GM23338 (cell line): ENCODE measurements at regions not wholly inside any gene's neighbourhood (a gene's known extent, or its start where the extent isn't known, plus 50 kb on each side); places are given as distances from the start of the nearest gene placed in this dataset.

Experiments used
- ATAC-seq: fragments of 200-7000 bp; cut with Tn5 transposase; 3 replicates; pipeline ENCODE4 v1.9.1; 2020
- DNase-seq: peaks from one replicate; pipeline ENCODE4 v3.0.0-alpha.2; 2015; ENCODE audit warnings: low spot score
- H2AFZ ChIP-seq: fragments of 200-600 bp; sonication (generic); 2 replicates; pipeline ENCODE4 v1.8.0; 2016; ENCODE audit warnings: antibody characterized with exemption, mild to moderate bottlenecking, moderate library complexity
- H3F3A ChIP-seq: fragments of 200-600 bp; sonication (generic); replicated peaks from 2 replicates; pipeline ENCODE4 v1.8.0; 2017; ENCODE audit warnings: antibody characterized with exemption, mixed run types, low read depth
- H3K27ac ChIP-seq: fragments of 200-600 bp; sonication (generic); 2 replicates; pipeline ENCODE4 v1.6.1; 2016; ENCODE audit warnings: low read depth
- H3K27me3 ChIP-seq: fragments of 200-600 bp; sonication (generic); 2 replicates; pipeline ENCODE4 v1.8.0; 2016; ENCODE audit warnings: mild to moderate bottlenecking, mixed run types, moderate library complexity; ENCODE audit not compliant: insufficient read depth
- H3K36me3 ChIP-seq: fragments of 200-600 bp; sonication (generic); 2 replicates; pipeline ENCODE4 v1.8.0; 2016; ENCODE audit warnings: mild to moderate bottlenecking; ENCODE audit not compliant: insufficient read depth
- H3K4me1 ChIP-seq: fragments of 200-600 bp; sonication (generic); 2 replicates; pipeline ENCODE4 v1.8.0; 2016; ENCODE audit warnings: mild to moderate bottlenecking, moderate library complexity; ENCODE audit not compliant: insufficient read depth
- H3K4me2 ChIP-seq: fragments of 200-600 bp; sonication (generic); 2 replicates; pipeline ENCODE4 v1.7.1; 2017; ENCODE audit warnings: mixed run types
- H3K4me3 ChIP-seq: fragments of 200-600 bp; sonication (generic); 2 replicates; pipeline ENCODE4 v1.6.1; 2016; ENCODE audit warnings: mixed run types
- H3K79me2 ChIP-seq: fragments of 200-600 bp; sonication (generic); replicated peaks from 2 replicates; pipeline ENCODE4 v1.8.0; 2017; ENCODE audit warnings: mild to moderate bottlenecking; ENCODE audit not compliant: insufficient read depth
- H3K9me2 ChIP-seq: fragments of 200-600 bp; sonication (generic); 2 replicates; pipeline ENCODE4 v1.8.0; 2017; ENCODE audit not compliant: insufficient read depth
- H4K20me1 ChIP-seq: fragments of 200-600 bp; sonication (generic); replicated peaks from 2 replicates; pipeline ENCODE4 v1.8.0; 2017; ENCODE audit warnings: mild to moderate bottlenecking; ENCODE audit not compliant: insufficient read depth
- H3K27ac Mint-ChIP-seq: 2 replicates; pipeline ENCODE4 v1.8.0; 2020; ENCODE audit warnings: inconsistent platforms, mild to moderate bottlenecking, moderate library complexity, mixed read lengths
- H3K27me3 Mint-ChIP-seq: 3 replicates; pipeline ENCODE4 v1.8.0; 2022; ENCODE audit warnings: low read depth, mild to moderate bottlenecking, moderate library complexity, mixed read lengths, inconsistent platforms; ENCODE audit not compliant: insufficient read depth, poor library complexity
- H3K36me3 Mint-ChIP-seq: 3 replicates; pipeline ENCODE4 v1.8.0; 2021; ENCODE audit warnings: low read depth, mild to moderate bottlenecking, inconsistent platforms, moderate library complexity, mixed read lengths
- H3K4me1 Mint-ChIP-seq: 3 replicates; pipeline ENCODE4 v1.8.0; 2020; ENCODE audit warnings: mild to moderate bottlenecking, inconsistent platforms, mixed read lengths
- H3K4me3 Mint-ChIP-seq: 3 replicates; pipeline ENCODE4 v1.8.0; 2021; ENCODE audit warnings: moderate library complexity, mild to moderate bottlenecking, inconsistent platforms, mixed read lengths
- H3K9me3 Mint-ChIP-seq: 3 replicates; pipeline ENCODE4 v1.8.0; 2020; ENCODE audit warnings: moderate library complexity, mild to moderate bottlenecking, inconsistent platforms, mixed read lengths
- CREB1 ChIP-seq: fragments of 250-450 bp; sonication (Bioruptor Pico); IDR thresholded peaks from 2 replicates; pipeline ENCODE4 v1.5.0; 2020; ENCODE audit warnings: low read depth, mild to moderate bottlenecking, moderate library complexity
- CTCF ChIP-seq, 2 experiments: fragments of 200-600 bp in 1 of 2; sonication (generic) in 1 of 2; conservative IDR thresholded peaks; 2 replicates each; pipeline versions ENCODE4 v1.5.1 to v1.6.1; 2016 to 2017; ENCODE audit warnings: antibody characterized with exemption in 2 of 2, low read depth in 2 of 2, mild to moderate bottlenecking in 2 of 2, moderate library complexity in 1 of 2
- ETS1 ChIP-seq: IDR thresholded peaks from 2 replicates; pipeline ENCODE4 v1.6.1; 2016; ENCODE audit warnings: antibody characterized with exemption
- EZH2phosphoT487 ChIP-seq: fragments of 200-600 bp; sonication (generic); IDR thresholded peaks from one replicate; pipeline ENCODE4 v1.8.1; 2018; ENCODE audit warnings: antibody characterized with exemption; ENCODE audit not compliant: unreplicated experiment
- JUNB ChIP-seq: IDR thresholded peaks from one replicate; pipeline ENCODE4 v1.6.1; 2016; ENCODE audit warnings: antibody characterized with exemption; ENCODE audit not compliant: unreplicated experiment
- NANOG ChIP-seq: IDR thresholded peaks from 2 replicates; pipeline ENCODE4 v1.6.1; 2016; ENCODE audit warnings: antibody characterized with exemption, borderline replicate concordance
- ZNF114 ChIP-seq: fragments of 250-450 bp; sonication (Bioruptor Pico); IDR thresholded peaks from 2 replicates; pipeline ENCODE4 v1.5.0; 2020; ENCODE audit warnings: mild to moderate bottlenecking, moderate library complexity
- ZNF331 ChIP-seq: fragments of 250-450 bp; sonication (Bioruptor Pico); IDR thresholded peaks from 2 replicates; pipeline ENCODE4 v1.5.0; 2020; ENCODE audit warnings: low read depth, mild to moderate bottlenecking, moderate library complexity
- ZNF462 ChIP-seq: fragments of 250-450 bp; sonication (Bioruptor Pico); IDR thresholded peaks from 2 replicates; pipeline ENCODE4 v1.5.0; 2020; ENCODE audit warnings: mild to moderate bottlenecking, moderate library complexity
- TF ChIP-seq, protein P1 (sequence below): IDR thresholded peaks from one replicate; pipeline ENCODE4 v1.6.1; 2018; ENCODE audit warnings: antibody characterized with exemption; ENCODE audit not compliant: unreplicated experiment

GRCh38 chr5:58240322-58240721 lies 219.6 kb downstream of the PLK2 start:
- H2AFZ ChIP-seq = no peak overlapping the region
- H3K4me1 ChIP-seq = no peaks in the 10 kb centered on the region
- H3K27ac ChIP-seq = no peak overlapping the region
- no peak overlapping the region for H3K4me2 ChIP-seq
- DNase-seq (no peak), ATAC-seq (no peak)
- Mint-ChIP-seq H3K36me3 (no peaks in the 10 kb centered on the region), H3K27me3 (peaks cover 3% of the 10 kb centered on the region), H3K9me3 (no peaks in the 10 kb centered on the region), H3K4me3 (no peak overlapping the region), H3K27ac (no peak overlapping the region), H3K4me1 (peaks cover 9% of the 10 kb centered on the region)
- H3K4me3 ChIP-seq = no peak overlapping the region
- no peaks in the 10 kb centered on the region for H3K36me3 ChIP-seq
- H3K9me2 ChIP-seq = 0 out of 2 replicates have a peak, but pooled peaks cover 5% of the 10 kb centered on the region
- H3F3A ChIP-seq = no peaks in the 10 kb centered on the region
- no peaks in the 10 kb centered on the region for H3K79me2 ChIP-seq
- H4K20me1 ChIP-seq = no peaks in the 10 kb centered on the region
- no peak for TF ChIP-seq JUNB
- no peak for TF ChIP-seq EZH2phosphoT487
- TF ChIP-seq ZNF114 (CRISPR knock-in tag) = no peak
- no peak for TF ChIP-seq CREB1
- no peak for TF ChIP-seq NANOG
- H3K27me3 ChIP-seq = no peaks in the 10 kb centered on the region

DNA sequence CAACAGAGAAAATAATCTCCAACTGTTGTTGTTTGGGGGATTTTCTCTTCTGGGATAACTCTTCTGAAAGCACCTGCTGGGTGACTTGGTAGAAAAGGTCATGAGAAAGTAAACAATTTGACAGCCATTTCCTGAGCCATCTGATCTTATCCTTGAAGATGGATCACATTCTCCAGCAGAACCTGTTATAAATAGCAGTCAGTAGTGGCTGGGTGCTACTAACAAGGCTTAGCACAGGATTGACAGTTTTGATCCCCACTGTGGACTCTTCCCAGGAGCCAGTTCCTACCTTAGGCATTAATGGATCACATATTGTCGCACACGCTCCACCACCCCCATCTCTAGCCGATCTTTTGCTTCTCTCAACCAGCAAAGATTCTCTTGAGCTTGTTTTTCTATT lies 220.2 kb downstream of the PLK2 start:
- Histone ChIP-seq H3K9me2 (0 out of 2 replicates have a peak, but pooled peaks cover 5% of the 10 kb centered on the region), H3K27ac (no peak overlapping the region), H3K4me2 (no peak overlapping the region), H3K4me3 (no peak overlapping the region), H3K4me1 (no peaks in the 10 kb centered on the region), H4K20me1 (no peaks in the 10 kb centered on the region), H3F3A (no peaks in the 10 kb centered on the region), H2AFZ (no peak overlapping the region), H3K36me3 (no peaks in the 10 kb centered on the region), H3K27me3 (no peaks in the 10 kb centered on the region), H3K79me2 (no peaks in the 10 kb centered on the region)
- DNase-seq (no peak), ATAC-seq (no peak)
- H3K4me3 Mint-ChIP-seq = no peak overlapping the region
- no peak overlapping the region for H3K27ac Mint-ChIP-seq
- H3K36me3 Mint-ChIP-seq = no peaks in the 10 kb centered on the region
- H3K4me1 Mint-ChIP-seq = peaks cover 6% of the 10 kb centered on the region
- H3K27me3 Mint-ChIP-seq = peaks cover under 1% of the 10 kb centered on the region
- no peaks in the 10 kb centered on the region for H3K9me3 Mint-ChIP-seq
- TF ChIP-seq CTCF (conservative IDR thresholded peaks at IDR 0.05; ENCODE audit: low read depth in 2 of 2) (no peak), ZNF462 (CRISPR knock-in tag) (no peak), ZNF331 (CRISPR knock-in tag) (no peak), CREB1 (no peak), ETS1 (no peak), EZH2phosphoT487 (no peak)
- TF ChIP-seq, protein P1, sequence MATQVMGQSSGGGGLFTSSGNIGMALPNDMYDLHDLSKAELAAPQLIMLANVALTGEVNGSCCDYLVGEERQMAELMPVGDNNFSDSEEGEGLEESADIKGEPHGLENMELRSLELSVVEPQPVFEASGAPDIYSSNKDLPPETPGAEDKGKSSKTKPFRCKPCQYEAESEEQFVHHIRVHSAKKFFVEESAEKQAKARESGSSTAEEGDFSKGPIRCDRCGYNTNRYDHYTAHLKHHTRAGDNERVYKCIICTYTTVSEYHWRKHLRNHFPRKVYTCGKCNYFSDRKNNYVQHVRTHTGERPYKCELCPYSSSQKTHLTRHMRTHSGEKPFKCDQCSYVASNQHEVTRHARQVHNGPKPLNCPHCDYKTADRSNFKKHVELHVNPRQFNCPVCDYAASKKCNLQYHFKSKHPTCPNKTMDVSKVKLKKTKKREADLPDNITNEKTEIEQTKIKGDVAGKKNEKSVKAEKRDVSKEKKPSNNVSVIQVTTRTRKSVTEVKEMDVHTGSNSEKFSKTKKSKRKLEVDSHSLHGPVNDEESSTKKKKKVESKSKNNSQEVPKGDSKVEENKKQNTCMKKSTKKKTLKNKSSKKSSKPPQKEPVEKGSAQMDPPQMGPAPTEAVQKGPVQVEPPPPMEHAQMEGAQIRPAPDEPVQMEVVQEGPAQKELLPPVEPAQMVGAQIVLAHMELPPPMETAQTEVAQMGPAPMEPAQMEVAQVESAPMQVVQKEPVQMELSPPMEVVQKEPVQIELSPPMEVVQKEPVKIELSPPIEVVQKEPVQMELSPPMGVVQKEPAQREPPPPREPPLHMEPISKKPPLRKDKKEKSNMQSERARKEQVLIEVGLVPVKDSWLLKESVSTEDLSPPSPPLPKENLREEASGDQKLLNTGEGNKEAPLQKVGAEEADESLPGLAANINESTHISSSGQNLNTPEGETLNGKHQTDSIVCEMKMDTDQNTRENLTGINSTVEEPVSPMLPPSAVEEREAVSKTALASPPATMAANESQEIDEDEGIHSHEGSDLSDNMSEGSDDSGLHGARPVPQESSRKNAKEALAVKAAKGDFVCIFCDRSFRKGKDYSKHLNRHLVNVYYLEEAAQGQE = no peak
